DND-41 (cell line): ENCODE measurements at regions not wholly inside any gene's neighbourhood (a gene's known extent, or its start where the extent isn't known, plus 50 kb on each side); places are given as distances from the start of the nearest gene placed in this dataset.

Experiments used
- EZH2 ChIP-seq: IDR thresholded peaks from 3 replicates; pipeline ENCODE4 v1.6.1; 2012; ENCODE audit warnings: borderline replicate concordance, low read depth, mild to moderate bottlenecking, moderate library complexity, low read length, inconsistent platforms; ENCODE audit not compliant: severe bottlenecking
- TF ChIP-seq, protein P1 (sequence below): IDR thresholded peaks from 2 replicates; pipeline ENCODE4 v1.5.1; 2012; ENCODE audit warnings: borderline replicate concordance, low read length, moderate library complexity, mild to moderate bottlenecking; ENCODE audit not compliant: poor library complexity, severe bottlenecking; ENCODE audit errors: extremely low read depth

DNA sequence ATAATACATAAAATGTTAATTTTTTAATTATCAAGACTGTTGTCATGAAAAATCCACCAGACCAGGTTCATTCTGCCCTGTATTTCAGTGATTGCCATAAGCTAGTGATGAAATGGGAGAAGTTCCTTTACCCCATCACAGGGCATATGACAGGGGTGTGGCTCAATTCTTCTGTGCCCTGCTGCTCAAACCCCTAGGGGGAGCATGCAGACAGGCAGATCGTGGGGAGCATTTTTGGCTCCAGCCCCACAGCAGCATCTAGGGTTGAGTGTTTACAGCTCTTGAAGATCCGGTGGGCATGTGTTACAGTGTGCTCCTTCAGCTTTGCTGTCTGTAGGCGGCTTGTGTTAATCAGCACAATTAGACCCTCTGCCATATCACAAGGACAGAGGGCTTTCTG, 700.7 kb downstream of the PCDH18 start:
- TF ChIP-seq, protein P1, sequence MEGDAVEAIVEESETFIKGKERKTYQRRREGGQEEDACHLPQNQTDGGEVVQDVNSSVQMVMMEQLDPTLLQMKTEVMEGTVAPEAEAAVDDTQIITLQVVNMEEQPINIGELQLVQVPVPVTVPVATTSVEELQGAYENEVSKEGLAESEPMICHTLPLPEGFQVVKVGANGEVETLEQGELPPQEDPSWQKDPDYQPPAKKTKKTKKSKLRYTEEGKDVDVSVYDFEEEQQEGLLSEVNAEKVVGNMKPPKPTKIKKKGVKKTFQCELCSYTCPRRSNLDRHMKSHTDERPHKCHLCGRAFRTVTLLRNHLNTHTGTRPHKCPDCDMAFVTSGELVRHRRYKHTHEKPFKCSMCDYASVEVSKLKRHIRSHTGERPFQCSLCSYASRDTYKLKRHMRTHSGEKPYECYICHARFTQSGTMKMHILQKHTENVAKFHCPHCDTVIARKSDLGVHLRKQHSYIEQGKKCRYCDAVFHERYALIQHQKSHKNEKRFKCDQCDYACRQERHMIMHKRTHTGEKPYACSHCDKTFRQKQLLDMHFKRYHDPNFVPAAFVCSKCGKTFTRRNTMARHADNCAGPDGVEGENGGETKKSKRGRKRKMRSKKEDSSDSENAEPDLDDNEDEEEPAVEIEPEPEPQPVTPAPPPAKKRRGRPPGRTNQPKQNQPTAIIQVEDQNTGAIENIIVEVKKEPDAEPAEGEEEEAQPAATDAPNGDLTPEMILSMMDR = peak; percentile 26
- no peak for TF ChIP-seq EZH2
